ENCODE measurements at regions not wholly inside any gene's neighbourhood (a gene's known extent, or its start where the extent isn't known, plus 50 kb on each side); places are given as distances from the start of the nearest gene placed in this dataset.
"Not testable (repeated sequence)": the region's sequence is repeated elsewhere in the genome, so short reads cannot be mapped to it uniquely, and the experiment has no call there.

DNA sequence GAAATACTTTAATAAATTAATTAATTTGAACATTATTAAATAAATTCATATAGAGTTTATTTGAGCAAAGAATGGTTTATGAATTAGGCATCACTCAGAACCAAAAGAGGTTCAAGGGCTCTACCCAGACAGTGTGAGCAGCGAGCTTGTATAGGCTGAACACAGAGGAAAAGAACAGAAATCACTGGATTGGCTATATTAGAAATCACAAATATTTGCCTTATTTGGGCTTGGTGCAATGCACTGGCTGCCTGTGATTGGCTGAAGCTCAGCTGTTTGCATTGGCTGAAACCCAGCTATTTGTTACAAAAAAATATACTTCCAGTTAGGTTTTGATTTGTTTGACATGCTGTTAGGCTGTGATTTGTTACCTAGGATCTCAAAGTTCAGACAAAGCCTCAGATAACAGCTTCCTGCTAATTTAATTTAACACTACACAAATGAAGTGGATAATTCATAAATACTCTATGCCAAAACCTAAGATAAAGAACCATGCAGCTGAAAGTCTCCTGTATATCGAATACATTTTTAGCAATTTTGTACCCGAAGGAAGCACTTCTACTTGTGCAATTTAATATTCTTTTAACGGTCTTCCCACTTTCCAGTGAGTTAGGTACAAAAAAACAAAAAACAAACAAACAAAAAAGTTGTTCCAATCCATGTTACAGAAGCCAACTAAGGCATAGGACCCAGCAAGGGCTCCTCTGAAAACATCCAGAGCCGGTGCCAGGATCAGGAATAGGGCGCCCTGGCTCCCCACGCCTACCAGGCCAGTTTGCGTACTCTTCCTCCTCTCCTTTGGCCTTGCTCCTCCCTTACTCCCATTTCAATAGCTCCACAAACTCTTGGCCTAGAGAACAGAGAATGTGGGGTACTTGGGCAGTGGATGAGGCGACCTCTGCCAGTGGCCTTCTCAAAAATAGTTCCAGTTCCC lies 179.1 kb downstream of the DUSP10 start:
- no peak for DNase-seq (ENCODE audit: low read depth, low spot score)

DNA sequence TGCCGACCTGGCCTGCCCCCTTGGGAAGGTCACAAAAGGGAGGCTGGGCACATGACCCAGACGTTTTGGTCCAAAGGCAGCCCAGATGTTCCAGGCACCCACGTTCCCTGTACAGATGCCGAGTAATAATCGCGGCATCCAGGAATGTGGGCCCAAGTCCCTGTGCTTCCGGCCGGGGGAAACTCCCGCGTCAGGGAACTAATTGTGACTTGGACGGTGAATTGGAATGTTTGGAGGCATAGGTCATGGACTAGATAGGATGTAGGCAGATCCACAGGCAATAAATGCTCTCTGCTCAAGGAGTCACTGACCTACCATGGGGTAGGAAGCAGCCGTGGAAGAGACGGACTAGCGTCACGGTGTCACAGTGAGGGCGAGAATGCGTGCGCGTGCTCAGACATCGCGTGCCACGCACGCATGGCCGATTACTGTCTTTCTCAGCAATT lies 178.4 kb downstream of the DUSP10 start:
- DNase-seq (ENCODE audit: low read depth, low spot score), result no peak

DNA sequence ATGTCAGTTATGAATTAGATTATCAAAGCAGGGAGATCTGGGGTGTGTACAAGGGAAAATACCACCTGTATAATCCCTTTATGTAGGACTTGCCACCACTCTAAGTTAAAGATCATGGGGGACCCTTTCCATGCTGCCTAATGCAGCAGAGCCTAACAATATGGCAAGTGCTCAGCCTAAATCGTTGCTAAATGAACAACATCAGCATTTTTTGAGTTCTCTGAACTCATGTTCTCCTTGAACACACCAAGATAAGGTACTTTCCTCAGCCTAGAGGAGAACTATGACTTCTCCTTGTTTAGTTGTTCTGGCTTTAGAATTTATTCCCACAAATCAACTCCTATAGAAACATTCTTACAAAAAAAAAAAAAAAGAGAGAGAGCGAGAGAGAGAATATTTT lies 177.0 kb downstream of the DUSP10 start:
- no peak for DNase-seq (ENCODE audit: low read depth, low spot score)

DNA sequence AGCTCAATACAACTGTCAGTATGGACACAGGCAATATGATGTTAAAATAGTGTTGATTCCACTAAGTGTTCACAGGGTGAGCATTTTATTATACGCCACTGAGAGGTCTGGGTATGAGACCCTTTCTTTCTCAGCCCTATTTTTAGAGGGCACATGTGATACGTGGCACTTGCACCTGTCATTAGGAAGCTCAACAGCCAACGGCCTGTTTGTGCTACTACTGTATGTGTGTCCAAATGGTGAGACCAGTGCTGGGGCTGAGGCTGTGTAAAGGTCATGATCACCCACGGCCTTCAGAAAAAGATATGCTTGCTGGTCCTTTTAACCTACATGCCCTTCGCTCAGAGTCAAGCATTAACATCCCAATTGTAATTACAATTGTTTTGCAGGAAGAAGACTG lies 176.2 kb downstream of the DUSP10 start:
- DNase-seq (ENCODE audit: low read depth, low spot score), result no peak

DNA sequence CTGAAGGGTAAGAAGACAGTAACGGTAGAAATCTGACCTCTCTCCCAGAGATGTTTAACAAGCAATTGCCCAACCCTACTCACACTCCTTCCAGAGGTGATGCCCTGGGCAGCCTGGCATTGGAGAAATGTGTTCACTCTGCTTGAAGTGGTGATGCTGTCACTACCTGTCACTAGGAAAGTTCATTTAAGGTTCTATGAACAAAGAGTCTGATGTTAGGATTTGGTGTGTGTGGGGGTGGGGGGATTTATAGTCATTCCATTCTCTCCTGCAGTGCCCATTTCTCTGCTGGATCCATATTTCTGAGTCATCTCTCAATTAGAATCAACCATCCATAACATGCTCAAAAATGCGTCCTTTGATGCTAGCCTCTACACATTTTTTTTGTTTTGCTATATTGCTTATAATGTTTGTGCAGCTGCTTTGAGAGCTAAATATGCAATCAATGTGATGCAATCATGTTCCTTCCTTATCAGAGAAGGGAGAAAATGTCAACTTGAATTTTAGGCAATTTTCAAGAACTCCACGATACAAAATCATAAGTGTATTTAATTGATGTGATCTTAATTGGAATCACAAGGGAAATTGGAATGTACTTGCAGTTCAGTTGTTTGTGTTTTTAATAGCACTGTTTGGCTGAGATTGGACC lies 173.9 kb downstream of the DUSP10 start:
- no peak for DNase-seq (ENCODE audit: low read depth, low spot score)

DNA sequence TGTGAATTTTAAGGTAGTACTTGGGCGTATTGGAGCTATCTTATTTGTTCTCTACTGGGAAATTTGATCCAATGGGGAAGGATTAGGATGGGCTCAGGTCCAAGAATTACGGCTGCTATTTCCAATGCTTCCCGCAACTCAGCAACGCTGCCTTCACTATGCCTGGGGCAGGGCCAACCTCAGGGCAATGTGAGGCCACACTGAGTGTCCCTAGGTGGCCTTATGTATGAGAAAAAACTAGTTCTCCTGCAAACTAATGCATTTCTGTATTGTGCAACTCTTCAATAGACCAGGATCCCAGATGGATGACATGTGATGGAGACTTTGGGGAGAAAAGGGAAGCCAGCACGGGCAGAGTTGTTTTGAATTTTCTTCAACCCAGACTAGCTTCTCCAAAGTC lies 168.1 kb downstream of the DUSP10 start:
- DNase-seq (ENCODE audit: low read depth, low spot score), result no peak

DNA sequence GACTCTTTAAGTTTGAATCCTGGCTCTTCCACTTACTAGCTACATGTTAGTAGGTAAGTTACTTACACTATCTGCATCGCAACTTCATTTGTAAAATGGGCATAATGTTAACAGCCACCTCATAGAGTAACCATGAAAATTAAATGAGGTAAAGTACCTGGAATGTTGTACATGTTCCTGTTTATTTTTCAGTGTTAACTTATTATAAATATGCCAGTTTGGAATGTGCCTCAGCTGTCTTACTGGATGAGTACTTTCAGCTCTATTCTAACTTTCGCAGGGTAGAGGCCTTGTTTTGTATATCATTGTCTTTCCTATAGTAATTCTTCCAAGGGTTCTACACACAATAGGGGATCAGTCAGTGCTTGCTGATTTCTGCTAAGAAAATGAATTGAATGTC lies 167.4 kb downstream of the DUSP10 start:
- no peak for DNase-seq (ENCODE audit: low read depth, low spot score)

DNA sequence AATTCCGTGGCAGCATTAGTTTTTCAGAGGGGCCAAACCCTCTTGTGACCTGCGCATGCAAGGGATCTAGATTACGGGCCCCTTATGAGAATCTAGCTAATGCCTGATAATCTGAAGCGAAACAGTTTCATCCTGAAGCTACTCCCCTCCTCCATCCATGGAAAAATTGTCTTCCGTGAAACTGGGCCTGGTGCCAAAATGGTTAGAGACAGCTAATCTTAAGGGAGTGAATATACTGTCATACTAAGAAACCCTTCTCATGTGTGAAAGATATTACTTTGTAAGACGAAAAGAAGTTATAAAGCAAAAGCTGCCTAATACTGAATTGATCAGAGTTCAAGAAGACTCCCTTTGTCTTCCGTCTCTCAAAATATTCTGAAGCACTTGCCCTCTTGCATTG lies 166.3 kb downstream of the DUSP10 start:
- no peak for DNase-seq (ENCODE audit: low read depth, low spot score)

DNA sequence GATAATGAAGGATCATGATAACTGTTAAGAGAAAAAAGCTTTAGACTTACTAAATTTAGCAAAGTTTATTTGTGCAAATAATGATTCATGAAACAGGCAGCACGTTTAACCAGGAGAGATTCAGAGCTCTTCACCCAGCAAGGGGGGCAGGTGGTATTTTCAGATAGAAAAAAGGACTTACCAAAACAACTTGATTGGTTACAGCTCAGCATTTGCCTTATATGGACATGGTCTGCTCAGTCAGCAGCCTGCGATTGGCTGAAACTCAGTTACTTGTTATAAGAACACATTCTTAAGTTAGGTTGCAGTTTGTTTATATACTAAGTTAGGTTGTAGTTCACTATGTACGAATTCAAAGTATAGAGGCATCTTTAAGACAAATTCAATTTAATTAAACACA lies 165.6 kb downstream of the DUSP10 start:
- DNase-seq (ENCODE audit: low read depth, low spot score), result no peak

DNA sequence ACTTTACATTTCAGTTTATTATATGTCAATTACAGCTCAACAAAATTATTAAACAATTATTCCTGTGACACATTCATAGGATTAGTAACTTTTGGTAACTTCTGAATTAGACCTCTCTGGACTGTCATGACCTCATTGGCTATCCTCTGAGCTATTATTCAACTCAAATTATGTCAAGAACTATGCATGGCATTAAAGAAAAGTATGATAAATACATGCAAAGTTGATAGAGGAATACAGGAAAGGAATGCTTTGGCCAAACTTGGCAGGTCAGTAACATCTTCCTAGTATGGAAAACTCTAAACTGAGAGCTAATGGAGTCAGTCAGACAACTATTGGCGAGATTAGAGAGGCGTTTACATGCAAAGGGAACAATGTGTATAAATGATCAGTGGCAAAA lies 158.4 kb downstream of the DUSP10 start:
- no peak for DNase-seq (ENCODE audit: low read depth, low spot score)

DNA sequence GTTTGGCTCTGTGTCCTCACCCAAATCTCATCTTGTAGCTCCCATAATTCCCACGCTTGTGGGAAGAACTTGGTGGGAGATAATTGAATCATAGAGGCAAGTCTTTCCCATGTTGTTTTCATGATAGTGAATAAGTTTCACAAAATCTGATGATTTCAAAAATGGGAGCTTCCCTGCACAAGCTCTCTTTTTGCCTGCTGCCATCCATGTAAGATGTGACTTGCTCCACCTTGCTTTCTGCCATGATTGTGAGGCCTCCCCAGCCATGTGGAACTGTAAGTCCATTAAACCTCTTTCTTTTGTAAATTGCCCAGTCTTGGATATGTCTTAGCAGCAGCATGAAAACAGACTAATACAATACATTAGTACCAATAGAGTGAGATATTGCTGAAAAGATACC lies 154.9 kb downstream of the DUSP10 start:
- not testable (repeated sequence) for DNase-seq (ENCODE audit: low read depth, low spot score)

DNA sequence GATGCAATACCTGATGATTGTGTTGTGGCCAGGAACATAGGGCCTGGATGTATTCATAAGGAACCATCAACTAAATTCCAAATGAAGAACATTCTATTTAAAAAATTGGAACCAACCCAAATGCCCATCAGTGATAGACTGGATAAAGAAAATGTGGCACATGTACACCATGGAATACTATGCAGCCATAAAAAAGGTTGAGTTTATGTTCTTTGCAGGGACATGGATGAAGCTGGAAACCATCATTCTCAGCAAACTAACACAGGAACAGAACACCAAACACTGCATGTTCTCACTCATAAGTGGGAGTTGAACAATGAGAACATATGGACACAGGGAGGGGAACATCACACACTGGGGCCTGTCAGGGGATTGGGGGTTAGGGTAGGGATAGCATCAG lies 150.6 kb downstream of the DUSP10 start:
- not testable (repeated sequence) for DNase-seq (ENCODE audit: low read depth, low spot score)

DNA sequence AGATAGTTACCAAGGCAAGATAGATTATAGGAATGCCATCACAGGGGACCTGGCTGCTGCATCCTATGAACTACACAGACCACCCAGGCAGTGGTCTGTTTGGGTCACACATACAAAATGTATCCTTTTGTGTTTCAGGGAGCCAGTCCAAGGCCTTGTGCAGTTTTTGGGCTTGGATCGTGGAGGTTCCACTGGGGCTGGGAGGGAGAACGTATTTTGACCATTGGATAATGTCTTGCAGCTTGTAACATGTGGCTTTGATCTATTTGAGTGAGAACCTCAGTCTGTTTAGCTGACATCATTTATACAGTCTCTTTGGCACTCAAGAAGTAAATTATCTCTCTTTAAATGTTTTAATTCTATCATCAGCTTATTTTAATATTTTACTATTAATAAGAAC lies 147.3 kb downstream of the DUSP10 start:
- DNase-seq (ENCODE audit: low read depth, low spot score), result no peak

DNA sequence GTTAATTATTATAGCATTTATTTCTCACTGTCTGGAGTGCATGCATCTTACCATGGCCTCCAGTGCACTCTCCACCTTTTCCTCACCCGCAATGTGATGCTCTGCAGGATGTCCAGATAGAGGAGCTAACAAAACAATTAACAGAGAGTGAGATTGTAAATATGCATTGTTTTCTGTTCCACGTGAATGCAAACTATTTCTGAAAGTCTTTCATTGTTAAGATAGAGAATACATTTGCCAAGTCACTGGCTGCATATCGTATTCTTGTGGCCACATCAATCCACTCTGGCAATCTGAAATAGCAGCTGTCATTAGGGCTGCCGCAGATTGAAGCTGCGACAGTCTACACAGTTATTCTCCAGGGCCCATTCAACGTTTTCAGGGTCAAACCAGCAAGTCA lies 143.8 kb downstream of the DUSP10 start:
- DNase-seq (ENCODE audit: low read depth, low spot score), result no peak

DNA sequence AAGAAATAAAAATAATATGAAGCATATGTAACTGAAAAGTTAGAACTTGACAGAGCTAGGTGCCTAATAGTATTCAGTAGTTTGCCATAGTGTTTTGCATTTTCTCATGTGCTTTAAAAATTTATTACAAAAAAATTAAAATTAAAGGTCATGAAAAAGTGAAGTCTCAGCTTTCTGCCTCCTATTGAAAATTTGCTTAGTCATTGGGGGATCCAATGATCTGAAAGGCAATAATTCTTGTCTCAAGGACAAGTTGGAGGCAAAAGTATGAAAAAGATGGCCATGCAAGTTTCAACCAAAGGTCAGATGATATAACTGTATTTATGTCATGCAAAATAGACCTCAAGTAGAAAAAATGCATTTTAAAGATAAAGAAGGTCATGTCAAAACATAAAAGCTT lies 140.7 kb downstream of the DUSP10 start:
- no peak for DNase-seq (ENCODE audit: low read depth, low spot score)

DNA sequence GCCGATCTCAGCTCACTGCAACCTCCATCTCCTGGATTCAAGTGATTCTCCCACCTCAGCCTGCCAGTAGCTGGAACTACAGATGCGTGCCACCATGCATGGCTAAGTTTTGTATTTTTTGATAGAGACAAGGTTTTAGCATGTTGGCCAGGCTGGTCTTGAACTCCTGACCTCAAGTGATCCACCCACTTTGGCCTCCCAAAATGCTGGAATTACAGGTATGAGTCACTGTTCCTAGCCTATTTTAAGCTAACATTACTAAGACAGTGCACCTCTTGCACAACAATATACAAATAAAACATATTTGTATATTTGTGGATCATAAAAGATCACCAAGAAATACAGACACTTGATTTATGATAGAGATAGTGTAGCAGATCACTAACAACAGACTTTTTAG lies 139.1 kb downstream of the DUSP10 start:
- DNase-seq (ENCODE audit: low read depth, low spot score), result no peak

DNA sequence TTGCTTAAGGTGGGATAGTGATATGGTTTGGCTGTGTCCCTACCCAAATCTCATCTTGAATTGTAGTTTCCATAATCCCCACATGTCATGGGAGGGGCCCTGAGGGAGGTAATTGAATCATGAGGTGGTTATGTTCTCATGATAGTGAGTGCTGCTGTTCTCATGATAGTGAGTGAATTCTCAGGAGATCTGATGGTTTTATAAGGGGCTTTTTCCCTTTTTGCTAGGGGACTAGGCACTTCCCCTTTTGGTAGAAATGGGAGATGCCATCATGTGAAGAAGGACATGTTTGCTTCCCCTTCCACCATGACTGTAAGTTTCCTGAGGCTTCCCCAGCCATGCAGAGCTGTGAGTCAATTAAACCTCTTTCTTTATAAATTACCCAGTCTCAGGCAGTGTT lies 137.5 kb downstream of the DUSP10 start:
- DNase-seq (ENCODE audit: low read depth, low spot score), result not testable (repeated sequence)

DNA sequence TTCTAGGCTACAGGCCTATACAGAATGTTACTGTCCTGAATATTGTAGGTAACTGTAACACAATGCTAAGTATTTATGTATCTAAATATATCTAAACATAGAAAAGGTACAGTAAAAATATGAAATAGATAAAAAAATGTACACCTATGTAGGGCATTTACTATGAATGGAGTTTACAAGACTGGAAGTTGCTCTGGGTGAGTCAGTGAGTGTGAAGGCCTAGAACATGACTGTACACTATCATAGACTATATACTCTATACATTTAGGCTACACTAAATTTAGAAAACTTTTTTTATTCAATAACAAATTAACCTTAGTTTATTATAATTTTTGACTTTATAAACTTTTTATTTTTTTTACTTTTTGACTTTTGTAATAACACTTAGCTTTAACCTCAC lies 136.9 kb downstream of the DUSP10 start:
- no peak for DNase-seq (ENCODE audit: low read depth, low spot score)

DNA sequence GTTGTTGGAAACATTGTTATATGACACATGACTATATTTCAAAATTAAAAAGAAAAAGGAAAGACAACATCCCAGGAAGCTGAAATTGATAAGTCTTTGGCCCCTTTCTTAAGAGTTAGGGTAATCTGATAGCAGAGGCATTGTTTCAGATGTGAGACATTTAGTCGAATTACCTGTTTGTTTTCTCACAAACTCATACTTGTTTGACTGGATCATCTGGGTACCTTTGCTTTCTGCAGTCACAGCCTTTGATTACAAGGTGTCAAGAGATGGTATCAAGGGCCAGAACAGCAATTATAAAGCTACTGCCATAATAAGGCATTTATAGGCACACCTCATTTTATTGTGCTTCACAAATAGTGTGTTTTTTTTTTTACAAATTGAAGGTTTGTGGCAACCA lies 136.3 kb downstream of the DUSP10 start:
- DNase-seq (ENCODE audit: low read depth, low spot score), result no peak

DNA sequence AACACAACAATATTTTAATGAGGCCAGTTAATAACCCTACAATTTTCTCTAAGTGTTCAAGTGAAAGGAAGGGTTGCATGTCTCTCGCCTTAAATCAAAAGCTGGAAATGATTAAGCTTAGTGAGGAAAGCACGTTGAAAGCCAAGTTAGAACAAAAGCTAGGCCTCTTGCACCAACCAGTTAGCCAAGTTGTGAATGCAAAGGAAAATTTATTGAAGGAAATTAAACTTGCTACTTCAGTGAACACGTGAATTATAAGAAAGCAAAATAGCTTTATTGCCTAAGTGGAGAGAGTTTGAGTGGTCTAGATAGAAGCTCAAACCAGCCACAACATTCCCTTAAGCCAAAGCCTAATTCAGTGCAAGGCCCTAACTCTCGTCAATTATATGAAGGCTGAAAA lies 135.6 kb downstream of the DUSP10 start:
- no peak for DNase-seq (ENCODE audit: low read depth, low spot score)

DNA sequence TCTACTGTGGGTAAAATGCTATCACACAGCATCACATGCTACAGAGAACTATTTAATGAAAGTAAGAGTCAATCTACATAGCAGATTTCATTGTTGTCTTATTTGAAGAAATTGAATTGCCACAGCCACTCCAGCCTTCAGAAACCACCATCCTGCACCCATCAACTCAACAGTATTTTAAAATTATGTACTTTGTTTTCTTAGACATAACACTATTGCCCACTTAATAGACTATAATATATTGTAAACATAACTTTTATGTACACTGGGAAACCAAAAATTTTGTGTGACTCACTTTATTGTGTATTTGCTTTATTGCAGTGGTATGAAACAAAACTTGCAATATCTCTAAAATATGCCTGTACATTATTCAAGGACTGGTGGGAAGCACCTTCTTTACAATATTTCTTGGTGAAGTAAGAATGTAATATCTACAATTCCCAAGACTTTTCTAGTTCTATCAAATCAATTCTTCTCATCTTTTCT lies 133.0 kb downstream of the DUSP10 start:
- DNase-seq (ENCODE audit: low read depth, low spot score), result no peak

DNA sequence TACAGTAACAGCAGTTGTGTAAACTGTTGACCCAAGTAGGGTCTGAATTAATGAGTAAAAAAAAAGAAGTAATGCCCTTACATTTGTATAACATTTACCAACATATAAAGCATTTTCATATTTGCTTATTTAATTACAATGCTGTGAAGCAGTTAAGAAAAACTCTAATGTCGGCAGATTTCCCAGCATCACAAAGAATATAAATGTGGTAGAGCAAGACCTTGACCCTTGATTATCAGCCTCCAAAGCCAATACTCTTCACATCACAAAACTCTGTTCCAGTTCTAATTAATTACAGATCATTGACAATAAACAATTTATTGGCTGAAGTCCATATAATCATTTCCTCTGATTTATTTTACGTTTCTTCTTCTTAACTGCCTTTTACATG lies 130.2 kb downstream of the DUSP10 start:
- no peak for DNase-seq (ENCODE audit: low read depth, low spot score)
